ENCODE measurements at regions not wholly inside any gene's neighbourhood (a gene's known extent, or its start where the extent isn't known, plus 50 kb on each side); places are given as distances from the start of the nearest gene placed in this dataset.

GRCh38 chr2:22557406-22557805 lies 827.6 kb upstream of the KLHL29 start:
- Histone ChIP-seq H3K27ac (no peak overlapping the region), H3K4me2 (no peak overlapping the region), H3K4me3 (no peak overlapping the region), H3K4me1 (no peaks in the 10 kb centered on the region), H3K9me3 (0 out of 3 replicates have a peak, but pooled peaks cover 3% of the 10 kb centered on the region)
- 0% methylated on average over 2 of the region's 2 CpGs for WGBS (ENCODE audit: missing lambda C conversion rate)
- FAIRE-seq (no peak), DNase-seq (ENCODE audit: low read depth in 1 of 2, low spot score in 1 of 2) (no peak), ATAC-seq (no peak)
- POLR2A ChIA-PET: no interaction called here
- CTCF ChIA-PET: interaction anchor here (0.6 kb wide), 1 partner anchor 14 kb away, joined by 3 read pairs; no protein-coding TSS in a partner anchor
- no peak for TF ChIP-seq E2F6 (IDR thresholded peaks at IDR 0.05; ENCODE audit: borderline replicate concordance, low read depth)
- TF ChIP-seq RFX5 (IDR thresholded peaks at IDR 0.05): no peak
- TF ChIP-seq GATA3 (IDR thresholded peaks at IDR 0.05; ENCODE audit: borderline replicate concordance): no peak
- TF ChIP-seq HOXA7 (CRISPR knock-in tag; IDR thresholded peaks at IDR 0.05): no peak

GRCh38 chr2:22560021-22560420 lies 825.0 kb upstream of the KLHL29 start:
- ATAC-seq (no peak), DNase-seq (ENCODE audit: low read depth in 1 of 2, low spot score in 1 of 2) (no peak), FAIRE-seq (no peak)
- ChIA-PET CTCF (no interaction called here), POLR2A (no interaction called here)
- Histone ChIP-seq H3K4me1 (no peaks in the 10 kb centered on the region), H3K4me3 (no peak overlapping the region), H3K27ac (no peak overlapping the region), H3K9me3 (no peaks in the 10 kb centered on the region), H3K4me2 (no peak overlapping the region)
- 3% methylated on average over 5 of the region's 5 CpGs for WGBS (ENCODE audit: missing lambda C conversion rate)
- TF ChIP-seq ZNF302 (CRISPR knock-in tag; IDR thresholded peaks at IDR 0.05) (no peak), RCOR1 (IDR thresholded peaks at IDR 0.05; ENCODE audit: low read depth, low read length) (no peak), MYC (IDR thresholded peaks at IDR 0.05; ENCODE audit: borderline replicate concordance, low read length) (no peak)

GRCh38 chr2:22579341-22579740 lies 805.6 kb upstream of the KLHL29 start:
- no peak for FAIRE-seq
- TF ChIP-seq POLR2A (IDR thresholded peaks at IDR 0.05; ENCODE audit: low read length) (no peak), HEYL (CRISPR knock-in tag; IDR thresholded peaks at IDR 0.05) (no peak)
- CTCF ChIA-PET: no interaction called here
- no peak overlapping the region for H3K27ac ChIP-seq
- POLR2A ChIA-PET: no interaction called here
- H3K4me2 ChIP-seq: no peak overlapping the region
- no peak overlapping the region for H3K4me3 ChIP-seq
- peaks cover 18% of the 10 kb centered on the region; the same call in 2 of the 3 replicates for H3K9me3 ChIP-seq
- under 1% methylated on average over 3 of the region's 3 CpGs for WGBS (ENCODE audit: missing lambda C conversion rate)
- DNase-seq (ENCODE audit: low read depth in 1 of 2, low spot score in 1 of 2): no peak
- no peaks in the 10 kb centered on the region for H3K4me1 ChIP-seq
- no peak for ATAC-seq

- FAIRE-seq (no peak), ATAC-seq (no peak)
- H3K4me1 ChIP-seq: no peaks in the 10 kb centered on the region
Measured at GRCh38 chr2:22582107-22582506, 802.9 kb upstream of the KLHL29 start.

GRCh38 chr2:22596306-22596705 lies 788.7 kb upstream of the KLHL29 start:
- Histone ChIP-seq H3K9me3 (peaks cover 6% of the 10 kb centered on the region; the same call in 1 of the 3 replicates), H3K4me3 (no peak overlapping the region), H3K27ac (no peak overlapping the region), H3K4me1 (no peaks in the 10 kb centered on the region), H3K4me2 (no peak overlapping the region)
- POLR2A ChIA-PET: no interaction called here
- 26% methylated on average over 5 of the region's 5 CpGs for WGBS (ENCODE audit: missing lambda C conversion rate)
- TF ChIP-seq HOXA7 (CRISPR knock-in tag; IDR thresholded peaks at IDR 0.05) (no peak), KDM5A (IDR thresholded peaks at IDR 0.05) (no peak), MYC (IDR thresholded peaks at IDR 0.05; ENCODE audit: borderline replicate concordance, low read length) (no peak), CHD2 (IDR thresholded peaks at IDR 0.05; ENCODE audit: low read length, partially characterized antibody) (no peak), EHMT2 (IDR thresholded peaks at IDR 0.05; ENCODE audit: low read depth) (no peak), MAX (IDR thresholded peaks at IDR 0.05) (no peak), SMC3 (IDR thresholded peaks at IDR 0.05) (no peak), ZFP36 (IDR thresholded peaks at IDR 0.05; ENCODE audit: borderline replicate concordance, partially characterized antibody) (no peak), RARB (CRISPR knock-in tag; IDR thresholded peaks at IDR 0.05) (no peak), HES2 (IDR thresholded peaks at IDR 0.05) (no peak), MAZ (IDR thresholded peaks at IDR 0.05; ENCODE audit: borderline replicate concordance, low read depth, low read length) (no peak), GATA3 (IDR thresholded peaks at IDR 0.05; ENCODE audit: borderline replicate concordance) (no peak), NR3C1 (IDR thresholded peaks at IDR 0.05) (no peak), RAD21 (conservative IDR thresholded peaks at IDR 0.05 in 1 of 2, IDR thresholded peaks at IDR 0.05 in 1 of 2) (no peak), PHF8 (IDR thresholded peaks at IDR 0.05; ENCODE audit: borderline replicate concordance, low read depth) (no peak)
- no peak for ATAC-seq
- FAIRE-seq: no peak
- CTCF ChIA-PET: no interaction called here
- DNase-seq (ENCODE audit: low read depth in 1 of 2, low spot score in 1 of 2): no peak

More at GRCh38 chr2:22582107-22582506, 802.9 kb upstream of the KLHL29 start:
- POLR2A ChIA-PET: no interaction called here
- Histone ChIP-seq H3K9me3 (peaks cover 18% of the 10 kb centered on the region; the same call in 2 of the 3 replicates), H3K4me2 (no peak overlapping the region), H3K4me3 (no peak overlapping the region), H3K27ac (no peak overlapping the region)
- CTCF ChIA-PET: no interaction called here
- TF ChIP-seq MAFK (IDR thresholded peaks at IDR 0.05; ENCODE audit: partially characterized antibody): no peak
- TF ChIP-seq ZFP36 (IDR thresholded peaks at IDR 0.05; ENCODE audit: borderline replicate concordance, partially characterized antibody): peak; percentile 89
- no peak for DNase-seq (ENCODE audit: low read depth in 1 of 2, low spot score in 1 of 2)
- WGBS (ENCODE audit: missing lambda C conversion rate): 0% methylated on average over 3 of the region's 3 CpGs
